ENCODE measurements at regions not wholly inside any gene's neighbourhood (a gene's known extent, or its start where the extent isn't known, plus 50 kb on each side); places are given as distances from the start of the nearest gene placed in this dataset.

DNA sequence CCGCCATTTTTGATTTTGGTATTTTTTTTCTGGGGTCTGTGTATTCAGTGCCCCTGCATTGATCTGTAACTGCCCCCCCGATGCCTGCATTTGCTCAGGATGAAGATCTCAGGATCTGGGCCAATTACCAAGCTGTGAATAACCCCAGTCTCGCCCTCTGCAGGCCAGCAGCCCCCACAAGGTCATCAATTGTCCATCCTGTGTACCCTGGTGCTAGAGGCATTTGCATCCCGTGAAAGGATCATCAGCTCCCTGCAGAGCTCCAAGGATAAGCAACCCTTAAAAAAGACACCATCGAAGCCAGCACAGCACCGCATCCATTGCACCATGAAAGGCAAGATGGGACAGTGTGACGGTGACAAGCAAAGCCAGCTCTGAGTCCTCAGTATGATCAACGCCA, 154.1 kb upstream of the KLHL29 start:
- no peak for DNase-seq
- in situ Hi-C loops (cut with MboI; ENCODE audit: low pct_unique_long_range_greater_than_20kb, low sequenced_read_pairs), result no loop called here

DNA sequence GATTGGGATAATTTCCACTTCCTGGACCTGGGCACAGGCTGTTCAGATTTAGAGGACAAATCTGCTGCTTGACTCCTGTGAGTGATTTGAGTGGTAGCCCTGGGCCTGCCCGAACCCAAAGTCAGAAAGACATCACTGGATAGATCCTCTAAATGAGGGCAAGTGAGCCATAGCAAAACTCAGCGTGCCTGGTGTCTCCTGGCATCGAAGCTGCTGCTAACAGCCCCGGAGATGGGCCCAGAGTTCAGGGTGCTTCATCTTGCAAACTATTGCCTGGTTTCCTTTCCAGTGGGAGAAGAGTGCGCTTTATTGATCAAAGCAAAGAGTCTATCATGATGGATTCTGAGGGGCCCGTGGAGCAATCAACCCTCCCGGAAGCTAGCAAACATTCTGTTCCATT, 153.1 kb upstream of the KLHL29 start:
- in situ Hi-C loops (cut with MboI; ENCODE audit: low pct_unique_long_range_greater_than_20kb, low sequenced_read_pairs), result no loop called here
- no peak for DNase-seq

DNA sequence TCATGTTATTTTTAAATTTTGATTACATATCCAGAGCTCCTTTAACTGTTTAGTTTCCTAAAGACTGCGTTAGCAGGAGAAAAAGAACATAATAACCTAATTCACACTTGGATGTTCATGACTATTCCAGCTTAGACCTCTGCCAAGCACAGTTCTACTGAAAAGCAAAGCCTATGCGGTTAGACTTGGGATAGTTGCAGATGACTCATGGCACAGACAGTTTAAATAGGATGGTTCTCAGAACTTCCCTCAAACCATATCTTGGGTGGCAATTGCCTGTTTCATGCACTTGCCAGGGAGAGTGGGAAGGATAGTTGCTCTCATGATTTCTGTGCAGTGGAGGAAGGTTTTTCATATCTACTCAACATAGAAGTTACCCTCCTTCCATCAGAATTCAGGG, 149.7 kb upstream of the KLHL29 start:
- in situ Hi-C loops (cut with MboI; ENCODE audit: low pct_unique_long_range_greater_than_20kb, low sequenced_read_pairs), result no loop called here
- no peak for DNase-seq

DNA sequence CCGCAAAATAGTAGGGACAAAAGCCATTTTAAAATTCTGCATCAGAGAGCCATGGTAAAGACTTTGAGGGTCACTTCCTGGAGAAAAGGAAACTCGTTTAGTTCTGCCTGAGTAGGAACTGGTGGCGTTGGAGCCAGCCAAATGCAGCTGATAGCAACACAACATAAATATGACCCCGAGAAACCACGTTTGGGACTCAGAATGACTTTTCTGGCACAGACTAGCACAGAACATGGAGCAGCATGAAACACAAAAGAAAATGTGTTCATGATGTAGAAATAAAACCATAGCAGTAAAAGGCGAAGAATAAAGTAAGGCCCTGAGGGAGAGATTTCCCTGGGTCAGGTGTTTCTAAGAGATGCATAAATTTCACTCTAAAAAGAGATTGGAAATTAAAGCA, 149.2 kb upstream of the KLHL29 start:
- no peak for DNase-seq
- in situ Hi-C loops (cut with MboI; ENCODE audit: low pct_unique_long_range_greater_than_20kb, low sequenced_read_pairs), result no loop called here

DNA sequence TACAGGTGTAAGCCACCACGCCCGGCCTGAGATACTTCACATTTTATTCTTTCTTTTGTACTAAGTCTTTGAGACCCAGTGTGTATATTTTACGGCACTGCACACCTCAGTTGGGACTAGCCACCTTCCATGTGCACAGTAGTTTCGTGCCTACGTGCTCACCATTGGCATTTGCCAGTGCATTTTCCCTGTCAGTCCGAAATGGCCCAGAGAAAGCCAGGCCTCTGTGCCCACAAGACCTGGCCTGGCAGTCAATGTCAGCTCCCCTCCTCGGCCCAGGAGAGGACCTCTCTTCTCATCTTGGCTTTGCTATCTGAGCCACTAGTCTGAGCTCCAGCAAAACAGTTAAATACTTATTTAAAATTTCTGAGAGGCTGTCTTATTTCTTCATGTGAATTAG, 147.8 kb upstream of the KLHL29 start:
- in situ Hi-C loops (cut with MboI; ENCODE audit: low pct_unique_long_range_greater_than_20kb, low sequenced_read_pairs), result no loop called here
- no peak for DNase-seq

DNA sequence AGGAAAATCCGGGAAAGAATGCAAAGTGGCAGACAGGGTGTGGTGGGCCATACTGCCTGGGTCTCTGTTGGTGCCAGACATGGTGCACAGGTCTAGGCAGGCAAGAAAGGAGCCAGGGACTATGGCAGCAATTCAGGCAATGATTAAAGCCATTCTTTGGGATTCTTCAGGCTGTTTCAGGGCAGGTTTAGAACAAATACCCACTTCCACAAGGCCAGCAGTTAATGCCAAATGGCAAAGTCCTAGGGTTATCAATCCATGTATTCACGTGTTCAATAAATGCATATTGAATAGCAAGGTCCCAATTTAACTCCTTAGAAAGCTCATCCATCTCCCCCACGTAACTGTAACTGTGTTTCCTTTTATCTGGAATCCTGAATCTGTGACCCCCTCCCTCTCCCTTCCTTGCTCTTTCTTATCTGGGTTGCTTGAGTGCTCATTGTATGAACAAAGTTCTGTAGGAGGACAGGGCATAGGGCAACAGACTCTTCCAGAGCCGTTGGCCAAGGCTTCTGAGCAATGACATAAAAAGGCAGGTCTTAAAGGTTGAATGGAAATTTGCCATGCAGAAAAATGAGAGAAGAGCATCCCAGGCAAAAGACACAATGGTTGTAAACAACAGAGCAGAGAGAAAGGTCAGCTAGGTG, 146.8 kb upstream of the KLHL29 start:
- no peak for DNase-seq
- in situ Hi-C loops (cut with MboI; ENCODE audit: low pct_unique_long_range_greater_than_20kb, low sequenced_read_pairs), result no loop called here

DNA sequence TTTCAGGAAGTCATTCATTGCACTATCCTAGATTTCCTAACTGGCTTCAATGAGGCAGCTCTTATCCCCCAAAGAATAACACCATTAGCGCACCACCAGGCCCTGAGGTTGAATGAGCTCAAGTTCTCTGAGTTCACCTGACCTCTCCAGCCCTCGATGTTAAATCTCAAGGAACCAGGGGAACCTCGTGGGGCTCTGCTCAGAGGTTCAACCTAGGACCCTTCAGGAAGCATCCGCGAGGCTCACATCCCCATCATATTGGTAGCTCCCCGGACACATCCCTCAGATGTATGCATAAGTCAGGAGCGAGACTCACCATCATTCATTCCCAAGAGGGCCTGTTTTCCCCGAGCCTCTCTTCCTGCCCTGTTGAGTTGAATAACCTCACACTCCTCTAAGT, 145.6 kb upstream of the KLHL29 start:
- in situ Hi-C loops (cut with MboI; ENCODE audit: low pct_unique_long_range_greater_than_20kb, low sequenced_read_pairs), result no loop called here

DNA sequence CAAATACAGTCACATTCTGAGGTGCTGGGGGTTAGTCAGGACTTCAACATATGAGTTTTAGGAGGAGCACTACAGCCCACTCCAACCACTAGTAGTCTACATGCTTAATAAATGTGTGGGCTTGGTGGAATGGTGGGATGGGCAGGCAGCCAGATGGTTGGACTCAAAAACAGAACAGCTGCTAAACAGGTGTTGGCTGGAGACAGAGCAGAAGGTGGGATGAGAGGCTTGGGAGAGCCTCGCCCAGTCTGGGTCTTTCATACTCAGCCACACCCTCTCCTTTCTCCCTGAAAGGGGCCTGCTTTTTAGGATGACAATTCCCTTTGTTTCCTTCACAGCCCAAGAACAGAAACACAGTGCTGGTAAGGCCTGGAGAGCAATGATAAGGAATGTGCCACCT, 143.9 kb upstream of the KLHL29 start:
- no peak for DNase-seq
- in situ Hi-C loops (cut with MboI; ENCODE audit: low pct_unique_long_range_greater_than_20kb, low sequenced_read_pairs), result no loop called here

More for the DNA sequence above, 145.6 kb upstream of the KLHL29 start:
- DNase-seq, result no peak

DNA sequence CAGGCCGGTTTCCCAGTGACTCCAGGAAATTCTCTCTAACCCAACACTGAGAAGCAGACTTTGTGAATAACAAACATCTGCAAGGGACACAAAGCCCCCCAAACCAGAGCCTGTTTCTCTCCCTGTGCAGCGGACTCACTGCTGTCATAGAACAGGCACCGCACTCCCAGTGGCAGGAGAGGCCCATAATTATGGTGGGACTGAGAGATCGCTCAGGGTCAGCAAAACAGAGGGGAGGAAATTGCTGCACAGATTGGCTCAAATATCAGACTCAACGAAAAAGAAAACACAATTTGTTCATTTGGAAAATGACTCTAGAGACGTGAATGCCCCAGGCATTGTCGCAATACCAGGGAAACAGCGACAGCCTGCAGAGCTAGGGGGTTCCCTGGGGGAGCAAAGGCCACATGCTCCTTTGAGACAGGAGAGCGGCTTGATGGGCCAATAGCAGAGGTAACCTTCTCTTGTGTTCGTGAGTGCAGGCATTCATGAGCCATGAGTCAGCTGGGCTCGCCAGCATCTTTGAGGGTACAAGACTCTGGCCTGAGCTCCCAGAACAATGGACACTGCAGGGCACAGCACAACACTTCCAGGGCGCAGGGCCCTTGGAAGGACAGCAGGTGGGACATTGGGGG, 143.3 kb upstream of the KLHL29 start:
- in situ Hi-C loops (cut with MboI; ENCODE audit: low pct_unique_long_range_greater_than_20kb, low sequenced_read_pairs), result no loop called here
- DNase-seq, result no peak

DNA sequence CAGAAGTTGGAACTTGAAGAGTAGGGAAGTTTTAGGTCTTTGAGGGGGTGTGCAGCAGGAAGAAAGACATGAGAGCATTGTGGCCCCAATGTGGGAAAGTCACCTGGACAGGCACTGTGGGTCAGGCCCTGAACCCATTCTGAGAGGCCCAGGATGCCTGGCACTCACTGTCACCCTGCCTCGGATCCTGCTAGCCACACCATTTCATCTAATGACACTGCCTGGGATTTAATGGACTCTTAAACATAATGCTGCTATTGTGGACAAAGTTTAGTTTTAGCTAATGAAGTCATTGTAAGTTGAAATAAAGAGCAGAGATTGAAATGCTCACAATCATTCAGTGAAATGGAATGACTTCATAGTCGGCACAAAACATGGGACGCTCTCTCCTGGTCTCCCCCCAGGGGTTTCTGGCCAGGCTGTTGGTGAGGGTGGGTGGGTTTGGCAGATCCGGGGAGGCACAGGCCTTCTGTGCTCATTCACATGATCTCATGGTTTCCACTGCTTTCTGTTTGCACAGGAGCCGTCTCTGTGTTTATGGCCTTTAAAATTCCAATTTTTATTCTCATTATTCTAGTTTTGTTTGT, 141.8 kb upstream of the KLHL29 start:
- no peak for DNase-seq
- in situ Hi-C loops (cut with MboI; ENCODE audit: low pct_unique_long_range_greater_than_20kb, low sequenced_read_pairs), result no loop called here

DNA sequence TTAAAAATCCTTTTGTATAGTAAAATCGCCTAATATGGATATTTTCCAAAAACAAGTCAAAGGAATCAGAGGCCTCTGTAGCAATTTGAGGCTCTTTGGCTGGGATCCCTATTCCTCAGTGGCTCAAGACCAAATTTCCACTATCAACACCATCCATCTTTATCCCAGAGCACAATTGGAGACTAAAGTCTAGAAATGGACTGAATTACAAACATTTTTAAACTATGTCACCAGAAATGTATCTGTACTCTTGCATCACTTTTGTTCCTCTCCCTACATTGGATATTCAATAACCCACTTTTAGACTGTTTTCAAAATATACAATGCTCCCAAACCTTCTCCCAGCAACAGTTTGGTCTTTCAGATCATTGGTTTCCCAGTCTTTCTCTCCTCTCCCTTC, 140.4 kb upstream of the KLHL29 start:
- DNase-seq, result no peak
- in situ Hi-C loops (cut with MboI; ENCODE audit: low pct_unique_long_range_greater_than_20kb, low sequenced_read_pairs), result no loop called here

DNA sequence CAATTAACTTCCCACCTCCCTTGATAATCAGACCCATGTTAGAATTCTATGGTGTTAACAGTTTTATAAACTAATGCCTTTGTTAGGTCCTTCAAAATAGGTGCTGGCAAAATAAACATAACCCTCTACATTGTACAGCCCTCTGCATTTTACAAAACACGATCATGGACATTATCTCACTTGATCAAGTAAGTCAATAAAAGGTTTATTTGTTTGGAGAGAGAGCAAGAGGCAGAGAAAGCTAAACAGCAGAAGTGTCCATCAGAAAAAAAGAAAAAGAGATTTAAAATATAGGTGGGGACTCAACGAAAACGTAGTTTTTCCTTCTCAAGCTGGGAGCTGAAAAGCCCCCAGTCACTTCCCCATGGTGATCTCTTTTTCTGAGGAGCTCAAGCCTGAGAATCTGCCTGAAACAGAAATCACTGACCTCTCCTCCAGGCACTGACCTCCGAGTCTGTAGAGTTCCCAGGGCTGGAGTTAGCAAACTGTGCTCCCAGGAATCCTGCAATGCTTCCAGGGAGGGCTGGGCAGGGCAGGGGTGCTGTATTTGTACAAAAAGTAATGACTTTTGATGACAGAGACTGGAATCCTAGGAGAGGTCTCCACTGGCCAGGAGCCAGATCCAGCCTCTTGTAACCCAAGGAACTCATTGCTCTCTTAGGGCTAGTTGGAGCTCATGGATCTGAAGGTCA, 137.8 kb upstream of the KLHL29 start:
- in situ Hi-C loops (cut with MboI; ENCODE audit: low pct_unique_long_range_greater_than_20kb, low sequenced_read_pairs), result no loop called here

DNA sequence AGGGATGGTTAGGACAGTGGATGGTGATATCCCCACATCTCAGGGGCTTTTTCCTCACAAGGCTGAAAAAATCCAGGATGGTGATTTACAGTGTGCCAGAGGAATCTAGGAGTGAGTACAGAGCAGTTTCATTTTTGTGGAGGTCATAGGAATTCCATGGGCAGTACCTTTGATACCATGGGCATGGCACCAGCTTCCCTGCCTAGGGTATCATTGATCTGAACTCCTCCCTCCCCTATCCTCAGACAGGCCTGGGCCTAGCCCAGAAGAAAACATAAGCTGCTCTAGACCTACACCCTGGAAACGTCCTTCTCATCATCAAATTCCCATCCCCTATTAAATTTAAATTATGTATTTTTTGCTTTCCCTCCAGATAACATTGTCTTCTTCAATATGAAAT, 136.3 kb upstream of the KLHL29 start:
- in situ Hi-C loops (cut with MboI; ENCODE audit: low pct_unique_long_range_greater_than_20kb, low sequenced_read_pairs), result no loop called here
- DNase-seq, result no peak

More for the DNA sequence above, 137.8 kb upstream of the KLHL29 start:
- no peak for DNase-seq

DNA sequence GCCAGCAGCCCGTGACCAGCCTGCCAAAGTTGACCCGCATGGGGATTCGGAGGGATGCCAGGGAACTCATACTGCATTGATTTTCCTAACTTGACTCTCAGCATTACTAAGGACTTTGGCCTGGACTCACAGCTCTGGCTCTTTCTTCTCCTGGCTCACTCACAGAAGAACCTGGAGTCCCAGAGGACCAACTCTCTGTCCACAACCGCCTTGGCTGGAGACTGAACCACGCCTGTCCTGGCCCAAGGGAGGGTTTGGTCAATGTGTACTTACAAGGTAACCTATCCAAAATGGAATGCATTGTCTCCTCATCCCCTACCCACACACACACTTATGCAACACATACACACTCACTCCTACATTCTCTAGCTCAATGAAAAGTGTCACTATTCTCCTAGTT, 135.6 kb upstream of the KLHL29 start:
- in situ Hi-C loops (cut with MboI; ENCODE audit: low pct_unique_long_range_greater_than_20kb, low sequenced_read_pairs), result no loop called here
- no peak for DNase-seq

DNA sequence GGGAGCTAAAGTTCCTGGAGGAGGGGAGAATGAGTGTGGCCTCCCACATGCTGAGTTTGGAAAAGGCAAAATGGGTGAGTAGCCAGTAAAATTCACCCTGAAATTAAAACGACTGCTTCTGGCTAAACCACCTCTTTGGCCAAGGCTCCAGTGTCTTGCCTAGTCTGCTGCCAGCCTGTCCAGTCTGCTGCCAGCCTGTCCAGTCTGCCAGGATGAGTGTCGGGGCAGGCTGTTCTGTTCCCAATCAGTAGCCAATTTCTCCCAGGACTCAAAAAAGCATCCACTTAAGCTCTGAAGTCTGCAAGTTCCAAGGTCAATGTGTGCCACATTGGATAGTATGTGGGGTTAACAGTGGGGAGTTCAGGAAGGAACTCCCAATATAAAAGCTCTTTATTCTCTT, 134.6 kb upstream of the KLHL29 start:
- in situ Hi-C loops (cut with MboI; ENCODE audit: low pct_unique_long_range_greater_than_20kb, low sequenced_read_pairs), result no loop called here
- DNase-seq, result no peak

DNA sequence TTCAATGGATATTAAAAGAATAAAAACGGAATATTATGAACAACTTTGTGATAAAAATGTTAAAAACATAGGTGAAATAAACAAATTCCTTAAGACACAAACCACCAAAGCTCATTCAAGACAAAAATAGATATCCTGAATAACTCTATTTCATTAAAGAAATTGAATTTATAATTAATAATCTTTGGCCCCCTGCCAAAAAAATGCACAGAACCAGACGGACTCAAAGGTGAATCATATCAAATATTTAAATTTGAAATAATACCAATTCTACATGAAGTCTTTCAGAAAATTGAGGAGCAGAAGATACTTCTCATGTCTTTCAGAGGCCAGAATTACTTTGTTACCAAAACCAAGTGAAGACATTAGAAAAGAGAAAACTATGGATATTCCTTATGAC, 128.3 kb upstream of the KLHL29 start:
- in situ Hi-C loops (cut with MboI; ENCODE audit: low pct_unique_long_range_greater_than_20kb, low sequenced_read_pairs), result no loop called here
- no peak for DNase-seq

DNA sequence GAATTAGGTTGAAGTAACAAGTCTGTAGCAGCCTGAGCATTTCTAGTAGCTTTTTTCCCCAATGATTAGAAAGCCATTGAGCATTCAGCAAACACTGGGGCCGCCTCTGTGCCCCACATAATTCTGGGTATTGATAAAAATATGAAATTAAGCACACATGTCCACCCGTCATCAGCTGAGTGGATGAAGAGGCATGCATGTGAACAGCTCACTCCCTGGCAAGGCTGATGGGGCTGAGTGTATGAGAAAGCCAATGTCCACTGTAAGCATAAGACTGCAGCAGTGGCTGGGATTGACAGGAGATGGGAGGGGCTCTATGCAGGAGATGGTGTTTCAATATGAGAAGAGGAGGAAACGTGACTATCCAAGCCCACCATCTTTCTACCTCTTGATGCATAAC, 124.4 kb upstream of the KLHL29 start:
- DNase-seq, result no peak
- in situ Hi-C loops (cut with MboI; ENCODE audit: low pct_unique_long_range_greater_than_20kb, low sequenced_read_pairs), result no loop called here

DNA sequence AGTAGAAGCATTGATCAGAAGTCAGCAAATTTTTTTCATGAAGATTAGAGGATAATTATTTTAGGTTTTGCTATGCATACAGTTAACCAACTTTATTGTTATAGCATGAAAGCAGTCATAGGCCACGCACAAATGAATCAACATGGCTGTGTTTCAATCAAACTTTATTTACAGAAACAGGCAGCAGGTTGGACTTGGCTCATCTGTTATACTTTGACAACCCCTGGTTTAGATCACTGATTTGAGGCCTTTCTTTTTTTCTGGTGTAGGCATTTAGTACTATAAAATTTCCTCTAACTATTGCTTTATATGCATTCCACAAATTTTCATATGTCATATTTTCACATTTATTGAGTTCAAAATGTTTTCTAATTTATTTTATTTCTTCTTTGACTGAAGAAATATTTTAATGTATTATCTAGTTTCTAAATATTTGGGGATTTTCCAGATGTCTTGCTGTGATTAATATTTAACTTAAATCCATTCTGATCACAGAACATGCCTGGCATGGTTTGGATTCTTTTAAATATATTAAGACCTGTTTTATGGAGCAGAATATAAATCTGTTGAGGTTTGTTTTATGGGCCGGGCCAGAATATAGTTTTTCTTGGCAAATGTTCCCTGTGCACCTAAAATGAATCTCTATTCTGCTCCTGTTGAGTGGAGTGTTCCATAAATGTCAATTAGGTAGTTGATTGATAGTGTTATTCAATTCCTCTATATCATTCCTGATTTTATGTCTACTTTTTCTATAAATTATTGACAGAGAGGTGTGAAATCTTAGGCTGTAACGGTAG, 116.3 kb upstream of the KLHL29 start:
- in situ Hi-C loops (cut with MboI; ENCODE audit: low pct_unique_long_range_greater_than_20kb, low sequenced_read_pairs), result no loop called here
- DNase-seq, result no peak

DNA sequence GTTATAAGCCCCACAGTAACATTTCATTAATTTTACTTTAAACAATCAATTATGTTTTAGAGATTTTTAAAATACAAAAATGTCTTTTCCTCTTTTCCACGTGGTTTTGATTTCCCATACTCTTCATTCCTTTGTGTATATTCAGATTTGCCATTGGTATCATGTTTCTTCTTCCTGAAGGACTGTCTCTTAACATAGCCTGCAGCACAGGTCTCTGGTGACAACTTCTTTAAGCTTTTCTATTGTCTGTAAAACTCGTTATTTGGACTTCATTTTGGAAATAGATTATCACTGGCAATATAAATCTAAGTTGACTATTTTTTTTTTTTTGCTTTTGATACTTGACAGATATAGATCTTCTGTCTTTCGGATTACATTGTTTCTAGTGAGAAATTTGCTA, 115.2 kb upstream of the KLHL29 start:
- in situ Hi-C loops (cut with MboI; ENCODE audit: low pct_unique_long_range_greater_than_20kb, low sequenced_read_pairs), result no loop called here
- no peak for DNase-seq

DNA sequence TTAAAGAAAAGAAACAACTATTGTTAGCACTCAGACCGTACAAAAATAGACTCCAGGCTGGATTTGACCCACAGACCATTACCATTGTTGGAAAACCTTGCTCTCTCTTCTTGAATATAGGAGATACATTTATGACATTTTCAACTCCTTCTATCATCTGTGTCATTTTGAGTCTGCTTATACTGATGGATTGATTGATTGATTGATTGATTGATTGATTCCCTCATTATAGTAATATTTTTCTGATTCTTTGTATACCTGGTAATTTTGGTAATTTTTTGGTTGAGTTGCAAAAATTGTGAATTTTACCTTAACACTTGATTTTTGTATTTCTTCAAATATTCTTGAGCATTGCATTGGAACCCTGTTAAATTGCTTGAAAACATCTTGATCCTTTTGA, 114.2 kb upstream of the KLHL29 start:
- DNase-seq, result no peak
- in situ Hi-C loops (cut with MboI; ENCODE audit: low pct_unique_long_range_greater_than_20kb, low sequenced_read_pairs), result no loop called here
